ENCODE measurements at regions not wholly inside any gene's neighbourhood (a gene's known extent, or its start where the extent isn't known, plus 50 kb on each side); places are given as distances from the start of the nearest gene placed in this dataset.
"Not testable (repeated sequence)": the region's sequence is repeated elsewhere in the genome, so short reads cannot be mapped to it uniquely, and the experiment has no call there.

DNA sequence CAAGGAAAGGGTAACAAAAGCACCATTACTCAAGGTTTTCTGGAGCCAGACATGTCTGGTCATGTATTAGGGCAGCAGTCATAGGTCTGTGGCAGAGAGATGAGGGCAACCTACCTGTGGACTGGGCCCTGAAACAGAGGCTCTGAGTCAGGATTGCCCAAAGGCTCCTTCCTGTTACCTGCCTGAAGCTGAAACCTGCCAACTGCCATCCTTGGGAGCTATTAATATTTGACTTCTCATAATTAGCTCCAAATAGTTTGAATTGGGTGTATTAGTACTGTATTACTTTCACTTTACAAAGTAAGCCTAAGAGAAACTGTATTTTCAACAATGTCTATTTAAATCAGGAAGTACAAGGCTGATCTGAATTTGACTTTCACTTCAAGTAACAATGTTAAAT, 72.0 kb upstream of the TBX18 start:
- Mint-ChIP-seq H3K9me3 (peaks cover 4% of the 10 kb centered on the region), H3K27me3 (no peaks in the 10 kb centered on the region), H3K36me3 (ENCODE audit: low read depth) (no peaks in the 10 kb centered on the region), H3K4me1 (no peaks in the 10 kb centered on the region), H3K27ac (no peak overlapping the region), H3K4me3 (no peak overlapping the region)
- ATAC-seq (no peak), DNase-seq (no peak)

DNA sequence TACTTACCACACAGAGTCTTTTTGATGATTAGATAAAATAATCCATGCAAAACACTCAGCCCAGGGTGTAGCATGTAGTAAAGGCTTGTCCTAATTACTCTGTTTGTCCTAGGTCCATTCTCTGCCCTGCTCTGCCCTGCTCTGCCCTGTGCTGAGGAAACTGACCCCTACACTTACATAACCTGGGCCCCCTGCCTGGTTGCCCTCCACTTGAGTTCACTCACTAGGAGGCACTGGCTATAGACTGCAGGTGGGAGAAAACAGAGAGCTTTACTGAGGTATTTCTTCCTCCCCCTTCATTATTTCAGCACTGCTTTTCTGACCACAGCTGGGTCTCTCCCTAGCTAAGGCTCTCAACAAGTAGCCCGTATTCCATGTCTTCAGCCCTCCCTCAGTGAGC, 70.9 kb upstream of the TBX18 start:
- H3K27ac Mint-ChIP-seq: no peak overlapping the region
- peaks cover 4% of the 10 kb centered on the region for H3K9me3 Mint-ChIP-seq
- H3K4me1 Mint-ChIP-seq: no peaks in the 10 kb centered on the region
- ATAC-seq (no peak), DNase-seq (no peak)
- H3K36me3 Mint-ChIP-seq (ENCODE audit: low read depth): no peaks in the 10 kb centered on the region
- H3K27me3 Mint-ChIP-seq: no peaks in the 10 kb centered on the region
- H3K4me3 Mint-ChIP-seq: no peak overlapping the region

DNA sequence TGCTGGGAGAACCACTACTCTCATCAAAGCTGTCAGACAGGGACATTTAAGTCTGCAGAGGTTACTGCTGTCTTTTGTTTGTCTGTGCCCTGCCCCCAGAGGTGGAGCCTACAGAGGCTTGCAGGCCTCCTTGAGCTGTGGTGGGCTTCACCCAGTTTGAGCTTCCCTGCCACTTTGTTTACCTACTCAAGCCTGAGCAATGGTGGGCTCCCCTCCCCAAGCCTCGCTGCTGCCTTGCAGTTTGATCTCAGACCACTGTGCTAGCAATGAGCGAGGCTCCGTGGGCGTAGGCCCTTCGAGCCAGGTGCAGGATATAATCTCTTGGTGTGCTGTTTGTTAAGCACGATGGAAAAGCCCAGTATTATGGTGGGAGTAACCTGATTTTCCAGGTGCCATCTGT, 67.5 kb upstream of the TBX18 start:
- not testable (repeated sequence) for H3K27me3 Mint-ChIP-seq; ATAC-seq; DNase-seq; H3K4me1 Mint-ChIP-seq; H3K36me3 Mint-ChIP-seq (ENCODE audit: low read depth); H3K4me3 Mint-ChIP-seq; H3K9me3 Mint-ChIP-seq; H3K27ac Mint-ChIP-seq

DNA sequence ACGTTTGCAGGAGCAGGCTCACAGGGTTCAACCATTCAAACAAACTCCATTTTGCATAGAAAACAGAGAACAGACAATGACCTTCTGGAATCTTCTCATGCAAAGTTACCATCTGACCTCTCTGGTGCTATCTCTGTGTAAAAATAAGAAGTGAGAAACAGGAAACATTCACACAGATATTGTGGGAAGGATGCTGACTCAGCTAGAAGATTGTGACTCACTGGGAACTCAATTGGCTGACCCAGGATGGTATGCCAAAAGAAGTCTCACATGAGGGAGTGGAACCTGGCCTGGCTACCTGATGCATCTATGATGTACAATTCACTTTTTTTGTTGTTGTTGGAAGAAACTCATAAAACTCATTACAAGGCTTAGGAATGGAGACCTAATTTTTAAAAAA, 61.1 kb upstream of the TBX18 start:
- H3K27me3 Mint-ChIP-seq: no peaks in the 10 kb centered on the region
- H3K27ac Mint-ChIP-seq: no peak overlapping the region
- H3K4me1 Mint-ChIP-seq: no peaks in the 10 kb centered on the region
- no peak overlapping the region for H3K4me3 Mint-ChIP-seq
- DNase-seq (no peak), ATAC-seq (no peak)
- H3K36me3 Mint-ChIP-seq (ENCODE audit: low read depth): no peaks in the 10 kb centered on the region
- peaks cover 16% of the 10 kb centered on the region for H3K9me3 Mint-ChIP-seq

DNA sequence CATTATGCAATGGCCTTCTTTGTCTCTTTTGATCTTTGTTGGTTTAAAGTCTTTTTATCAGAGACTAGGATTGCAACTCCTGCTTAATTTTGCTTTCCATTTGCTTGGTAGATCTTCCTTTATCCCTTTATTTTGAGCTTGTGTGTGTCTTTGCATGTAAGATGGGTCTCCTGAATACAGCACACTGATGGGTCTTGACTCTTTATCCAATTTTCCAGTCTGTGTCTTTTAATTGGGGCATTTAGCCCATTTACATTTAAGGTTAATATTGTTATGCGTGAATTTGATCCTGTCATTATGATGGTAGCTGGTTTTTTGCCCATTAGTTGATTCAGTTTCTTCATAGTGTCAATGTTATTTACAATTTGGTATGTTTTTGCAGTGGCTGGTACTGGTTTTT, 56.9 kb upstream of the TBX18 start:
- not testable (repeated sequence) for H3K4me1 Mint-ChIP-seq; H3K9me3 Mint-ChIP-seq; H3K27ac Mint-ChIP-seq; H3K27me3 Mint-ChIP-seq; H3K4me3 Mint-ChIP-seq; DNase-seq; ATAC-seq; H3K36me3 Mint-ChIP-seq (ENCODE audit: low read depth)

DNA sequence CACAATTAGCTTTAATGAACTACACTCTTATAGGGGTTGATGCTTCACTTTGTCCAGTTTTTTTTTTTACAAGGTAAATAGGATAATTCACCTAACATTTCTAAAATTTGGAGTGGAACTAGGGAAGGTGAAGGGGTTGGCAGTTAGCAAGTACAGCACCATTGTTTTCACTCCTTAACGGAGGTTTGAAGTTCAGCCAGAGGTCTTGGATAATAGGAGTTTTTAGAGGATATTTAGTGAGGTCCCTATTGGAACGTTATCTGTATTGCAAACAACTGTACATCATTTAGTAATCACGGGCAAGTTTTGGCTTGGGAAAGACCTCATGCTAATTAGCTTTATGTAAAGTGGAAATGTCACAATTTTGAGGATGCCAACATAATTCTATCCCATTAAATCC, 52.3 kb upstream of the TBX18 start:
- H3K27me3 Mint-ChIP-seq: no peaks in the 10 kb centered on the region
- no peaks in the 10 kb centered on the region for H3K36me3 Mint-ChIP-seq (ENCODE audit: low read depth)
- no peak overlapping the region for H3K4me3 Mint-ChIP-seq
- ATAC-seq (no peak), DNase-seq (no peak)
- no peaks in the 10 kb centered on the region for H3K9me3 Mint-ChIP-seq
- no peaks in the 10 kb centered on the region for H3K4me1 Mint-ChIP-seq
- no peak overlapping the region for H3K27ac Mint-ChIP-seq

DNA sequence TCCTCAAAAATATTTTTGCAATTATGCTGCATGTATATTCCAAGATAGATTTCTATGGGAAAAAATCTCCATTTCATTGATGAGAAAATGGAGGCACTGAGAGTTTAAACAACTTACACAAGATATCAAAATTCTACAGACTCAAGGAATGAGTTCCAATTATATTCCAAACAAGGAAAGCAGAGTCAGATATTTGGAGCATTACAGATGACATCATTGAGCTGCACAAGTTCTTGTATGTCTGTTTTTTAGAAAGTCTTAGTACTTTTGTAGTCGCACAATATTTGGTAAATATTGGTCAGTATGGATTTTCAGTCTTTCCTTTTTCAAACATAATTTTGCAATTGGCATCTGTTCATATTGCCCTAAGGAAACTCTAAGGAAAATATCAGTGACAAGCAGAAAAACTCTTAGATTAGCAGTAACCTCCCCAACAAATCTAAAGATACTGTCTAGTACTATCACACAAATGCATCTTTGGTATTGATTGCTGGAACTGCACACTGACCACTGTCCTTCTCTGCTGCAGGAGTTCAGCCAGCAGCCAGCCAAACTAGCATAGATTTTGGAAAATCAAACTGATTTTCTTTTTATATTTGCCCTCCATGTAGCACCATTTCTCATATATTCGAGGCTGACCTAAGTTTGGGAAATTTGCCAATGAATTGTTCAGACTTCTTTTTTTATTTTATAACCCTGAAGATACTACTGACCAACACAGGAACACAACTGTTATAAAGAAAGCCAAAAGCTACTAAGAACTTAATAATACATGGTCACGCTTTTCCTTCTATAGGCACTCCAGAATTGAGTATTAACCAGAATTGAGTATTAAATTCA, 51.7 kb upstream of the TBX18 start:
- Mint-ChIP-seq H3K4me3 (no peak overlapping the region), H3K27me3 (no peaks in the 10 kb centered on the region)

More for the DNA sequence above, 51.7 kb upstream of the TBX18 start:
- no peak for DNase-seq
- H3K36me3 Mint-ChIP-seq (ENCODE audit: low read depth): no peaks in the 10 kb centered on the region
- no peaks in the 10 kb centered on the region for H3K9me3 Mint-ChIP-seq
- ATAC-seq: no peak
- H3K4me1 Mint-ChIP-seq: no peaks in the 10 kb centered on the region
- no peak overlapping the region for H3K27ac Mint-ChIP-seq

Data from activated naive CD8-positive, alpha-beta T cell treated with anti-CD3 and anti-CD28 coated beads, Interleukin-2, amount 50 U/mL, for 24 hours (primary cell).